ENCODE measurements at regions not wholly inside any gene's neighbourhood (a gene's known extent, or its start where the extent isn't known, plus 50 kb on each side); places are given as distances from the start of the nearest gene placed in this dataset.

DNA sequence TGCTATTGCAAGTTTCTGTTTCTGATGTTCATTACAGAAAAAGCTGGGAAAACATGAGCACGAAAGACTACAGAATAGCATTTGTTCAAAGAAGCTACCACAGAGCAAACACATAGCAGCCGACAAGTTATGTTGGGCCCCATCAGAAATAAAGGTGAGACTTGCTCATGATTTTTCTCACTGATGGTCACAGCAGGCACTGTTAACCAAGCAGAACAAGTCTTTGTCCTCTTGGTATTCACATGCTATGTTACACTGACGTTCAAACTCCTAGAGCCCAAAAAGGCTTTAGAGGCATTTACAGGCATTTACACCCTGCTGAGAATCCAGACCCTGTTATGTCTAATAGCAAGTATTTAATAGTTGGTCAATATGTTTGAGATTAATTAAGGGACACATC lies 235.0 kb upstream of the HNMT start:
- no peak for DNase-seq

DNA sequence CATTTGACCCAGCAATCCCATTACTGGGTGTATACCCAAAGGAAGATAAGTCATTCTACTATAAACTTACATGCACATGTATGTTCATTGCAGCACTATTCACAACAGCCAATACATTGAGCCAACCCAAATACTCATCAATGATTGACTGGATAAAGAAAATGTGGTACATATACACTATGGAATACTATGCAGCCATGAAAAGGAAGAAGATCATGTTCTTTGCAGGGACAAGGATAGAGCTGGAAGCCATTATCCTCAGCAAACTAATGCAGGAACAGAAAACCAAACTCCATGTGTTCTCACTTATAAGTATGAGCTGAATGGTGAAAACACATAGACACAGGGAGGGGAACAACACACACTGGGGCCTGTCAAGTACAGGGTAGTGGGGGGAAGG lies 226.7 kb upstream of the HNMT start:
- DNase-seq: no peak

DNA sequence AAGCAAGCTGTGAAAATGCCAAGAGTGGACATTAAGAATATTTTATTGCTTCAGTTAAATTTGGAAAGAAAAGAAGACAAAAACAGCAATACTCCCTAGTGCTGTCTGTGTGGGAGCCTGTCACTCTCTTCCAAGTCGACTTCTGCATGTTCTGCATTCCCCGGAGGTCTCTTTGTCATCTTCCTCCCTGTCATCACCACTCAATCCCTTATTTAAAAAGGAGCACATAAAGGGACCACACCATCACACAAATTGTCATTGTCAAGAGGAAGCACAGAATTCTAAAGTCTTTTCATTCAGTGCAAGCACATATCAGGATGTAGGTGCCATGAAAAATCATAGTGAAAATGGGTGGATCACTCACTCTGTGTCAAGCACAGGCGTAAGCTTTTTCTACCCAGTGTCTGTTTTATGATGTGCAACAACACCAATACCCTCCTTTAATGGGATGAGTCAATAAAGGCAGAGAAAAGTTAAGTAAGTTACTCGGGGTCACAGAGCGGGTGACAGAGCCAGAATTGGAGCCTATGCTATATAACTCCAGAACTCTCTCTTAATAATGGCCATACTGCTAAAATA lies 222.4 kb upstream of the HNMT start:
- no peak for DNase-seq

DNA sequence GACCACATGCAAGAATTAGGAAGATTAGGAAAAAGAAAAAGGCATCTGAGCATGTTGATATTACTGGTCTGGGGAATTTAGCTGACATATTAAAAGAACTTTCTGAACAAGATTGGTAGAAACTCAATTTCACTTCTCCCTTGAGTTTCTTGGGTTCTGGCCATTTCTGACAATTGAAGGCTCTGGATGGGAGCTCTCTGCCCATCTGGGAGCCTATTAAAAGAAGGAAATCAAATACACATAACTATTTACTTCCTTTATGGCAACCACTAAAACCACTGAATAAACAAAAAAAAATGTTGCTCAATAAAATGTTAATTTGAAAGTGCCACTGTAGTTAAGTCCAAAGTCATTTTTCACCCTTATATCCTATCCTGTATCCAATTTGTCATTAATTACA lies 216.8 kb upstream of the HNMT start:
- DNase-seq: no peak

DNA sequence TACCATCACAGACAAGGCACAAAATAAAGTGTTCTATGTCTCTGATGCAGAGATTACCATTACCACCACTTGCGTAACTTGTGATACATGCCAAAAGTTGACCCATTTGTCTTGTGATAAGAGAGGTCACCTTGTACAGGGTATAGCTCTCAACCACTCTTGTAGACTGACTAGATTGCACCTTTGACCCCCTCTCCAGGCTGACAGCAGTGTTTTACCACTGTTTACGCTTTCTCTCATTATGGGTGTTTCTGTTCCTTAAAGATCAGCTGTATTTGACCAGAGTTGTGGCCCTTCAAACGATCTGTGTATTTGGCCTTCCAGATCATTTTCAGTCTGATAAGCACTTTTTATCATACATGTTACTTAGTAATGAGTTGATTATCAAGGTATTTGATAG lies 215.7 kb upstream of the HNMT start:
- DNase-seq: no peak

DNA sequence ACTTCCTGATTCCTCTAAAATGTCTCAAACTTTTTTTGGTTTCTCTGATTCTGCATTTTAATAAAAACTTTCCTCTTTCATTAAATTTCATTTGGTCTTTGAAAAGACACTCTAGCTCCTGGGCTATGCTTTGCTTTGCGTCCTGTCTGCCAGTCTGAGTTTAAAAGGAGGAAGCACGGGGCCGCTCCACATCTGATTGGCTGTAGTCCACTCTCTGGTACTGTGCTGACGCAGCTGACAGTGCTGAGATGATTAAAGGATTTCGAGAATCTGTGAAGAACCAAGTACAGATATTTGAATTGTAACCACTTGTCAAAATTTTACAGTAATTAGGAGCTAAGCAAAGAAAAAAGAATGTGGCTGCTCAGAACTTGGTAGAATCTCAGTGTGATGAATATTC lies 199.6 kb upstream of the HNMT start:
- no peak for DNase-seq

DNA sequence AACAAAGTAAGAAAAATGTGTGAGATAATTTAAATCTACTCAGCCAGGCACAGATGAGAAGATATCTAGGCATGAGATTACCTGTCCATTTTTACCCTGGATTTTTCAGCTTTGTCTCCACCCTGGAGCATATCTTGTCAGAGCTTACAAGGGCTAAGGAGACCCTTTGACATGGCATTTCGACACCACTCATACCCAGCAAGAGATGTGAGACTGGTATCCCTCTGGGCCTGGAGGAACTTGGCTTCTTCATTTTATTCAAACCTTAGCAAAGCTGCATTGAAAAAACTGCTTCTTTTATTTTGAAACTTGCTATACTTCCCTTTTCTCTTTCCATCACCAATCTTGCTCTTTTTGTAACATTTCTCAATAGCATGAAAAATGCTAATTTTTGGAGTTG lies 194.9 kb upstream of the HNMT start:
- DNase-seq: no peak

DNA sequence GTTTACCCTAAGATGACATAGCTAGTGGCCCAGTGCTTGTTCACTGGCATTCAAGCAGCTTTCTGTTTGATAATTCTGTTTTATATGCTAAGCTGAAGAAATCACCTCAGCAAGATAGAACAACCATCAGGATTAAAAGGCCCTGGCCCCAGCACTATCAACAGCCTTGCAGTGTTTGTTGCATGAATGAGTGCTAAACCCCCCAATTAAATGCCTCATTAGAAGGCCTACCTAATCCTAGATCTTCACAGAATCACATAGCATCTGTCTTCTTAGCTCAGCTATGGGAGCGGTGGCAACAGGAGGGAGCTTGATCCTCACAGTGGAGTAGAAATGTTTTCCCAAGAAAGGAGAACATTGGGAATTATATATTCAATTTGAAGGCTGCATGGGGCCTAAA lies 194.1 kb upstream of the HNMT start:
- no peak for DNase-seq

DNA sequence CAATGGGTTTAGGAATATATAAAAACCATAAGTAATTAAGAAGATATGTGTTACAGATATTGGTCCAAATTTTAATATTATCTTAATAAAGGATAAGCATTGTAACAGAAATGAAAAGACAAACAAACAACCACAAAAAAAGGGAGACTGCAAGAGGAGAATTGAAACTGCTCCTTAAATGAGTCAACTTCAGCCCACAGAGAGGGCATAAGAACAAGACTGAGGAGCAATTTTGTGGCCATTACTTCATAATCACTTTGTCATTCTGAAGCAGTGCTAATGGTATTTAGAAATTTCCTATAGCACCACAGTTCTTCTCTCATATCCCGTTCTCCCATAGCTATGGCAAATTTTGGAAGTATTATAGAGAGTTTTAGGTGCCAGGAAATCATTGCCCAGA lies 193.2 kb upstream of the HNMT start:
- no peak for DNase-seq

DNA sequence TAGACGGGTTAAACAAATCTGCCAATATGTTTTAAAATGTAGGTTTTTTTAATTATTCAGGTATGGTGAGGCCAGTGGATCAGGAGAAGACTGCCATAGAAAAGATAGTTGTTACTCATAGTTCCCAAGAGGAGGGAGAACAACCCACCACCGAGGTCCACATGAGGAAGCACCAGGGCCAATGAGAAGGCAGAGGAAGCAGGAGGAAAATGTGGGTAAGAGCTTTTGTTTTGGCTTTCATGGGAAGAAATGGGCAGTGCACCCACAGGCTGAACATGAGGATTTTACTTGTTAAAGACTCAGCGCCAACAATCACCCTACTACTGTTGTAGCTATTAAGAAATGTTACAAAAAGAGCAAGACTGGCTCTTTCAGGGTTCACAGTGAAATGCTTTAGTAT lies 191.8 kb upstream of the HNMT start:
- no peak for DNase-seq

DNA sequence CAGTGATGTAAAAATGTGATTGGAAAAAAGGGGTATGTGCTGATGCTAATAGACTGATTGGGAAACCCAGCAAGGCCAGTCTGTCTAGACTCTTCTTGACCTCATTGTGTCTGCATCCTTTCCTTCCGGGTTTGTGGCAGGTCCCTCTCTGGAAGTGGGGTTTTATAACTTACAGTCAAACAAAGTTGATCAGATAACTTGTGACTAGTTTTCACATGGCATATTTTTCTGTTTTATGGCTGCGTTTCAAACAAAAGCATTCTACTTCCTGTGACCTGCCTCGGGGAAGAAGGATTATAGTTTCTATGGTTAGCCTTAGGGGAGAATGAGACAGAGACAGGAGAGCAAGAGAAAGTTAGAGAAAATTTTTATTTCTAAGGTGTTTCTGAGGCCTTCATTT lies 188.7 kb upstream of the HNMT start:
- no peak for DNase-seq

DNA sequence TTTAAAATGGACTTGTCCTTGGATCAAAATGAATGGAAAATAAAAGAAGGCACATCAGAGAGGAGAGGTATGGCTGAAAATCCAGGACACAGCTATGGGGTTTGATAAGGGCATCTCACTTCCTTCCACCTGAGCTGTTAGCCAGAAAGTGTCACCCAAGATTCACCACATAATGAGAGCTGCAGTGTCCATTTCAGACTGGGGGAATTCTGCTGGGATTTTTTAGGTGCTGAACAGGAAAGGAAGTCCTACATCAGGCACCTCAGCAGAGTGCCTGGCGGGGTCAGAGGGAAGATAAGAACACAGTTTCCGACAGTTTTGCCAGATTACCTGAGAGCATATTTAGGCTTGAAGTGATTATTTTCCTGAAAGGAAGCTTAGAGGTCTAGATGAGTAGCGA lies 187.6 kb upstream of the HNMT start:
- DNase-seq: no peak

DNA sequence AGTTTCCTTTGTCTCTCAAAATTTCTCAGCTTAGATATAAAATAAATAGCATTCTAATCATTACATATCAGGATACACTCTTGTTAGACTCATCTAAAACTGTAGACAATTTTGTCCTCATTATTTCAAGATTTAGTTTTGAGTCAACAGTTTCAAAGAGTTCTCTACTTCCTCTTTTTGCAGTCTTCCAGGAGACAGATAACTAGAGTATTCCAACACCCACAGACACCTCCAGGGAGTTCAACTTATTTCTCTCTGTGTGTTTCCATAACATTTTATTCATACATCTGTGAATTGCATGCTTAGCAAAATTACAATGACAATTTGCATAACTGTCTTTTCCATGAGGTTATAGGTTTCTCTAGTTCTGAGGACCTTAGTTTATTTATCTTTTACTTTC lies 166.6 kb upstream of the HNMT start:
- DNase-seq: no peak

DNA sequence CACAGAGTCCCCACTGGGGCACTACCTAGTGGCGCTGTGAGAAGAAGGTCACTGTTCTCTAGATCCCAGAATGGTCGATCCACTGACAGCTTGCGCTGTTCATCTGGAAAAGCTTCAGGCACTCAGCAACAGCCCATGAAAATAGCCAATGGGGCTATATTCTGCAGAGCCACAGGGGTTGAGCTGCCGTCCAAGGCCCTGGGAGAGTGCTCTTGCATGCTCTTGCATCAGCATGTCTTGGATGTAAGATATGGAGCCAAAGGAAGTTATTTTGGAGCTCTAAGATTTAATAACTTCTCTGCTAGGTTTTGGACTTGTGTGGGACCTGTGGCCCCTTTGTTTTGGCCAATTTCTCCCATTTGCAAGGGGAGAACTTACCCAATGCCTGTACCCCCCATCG lies 164.7 kb upstream of the HNMT start:
- DNase-seq: no peak

DNA sequence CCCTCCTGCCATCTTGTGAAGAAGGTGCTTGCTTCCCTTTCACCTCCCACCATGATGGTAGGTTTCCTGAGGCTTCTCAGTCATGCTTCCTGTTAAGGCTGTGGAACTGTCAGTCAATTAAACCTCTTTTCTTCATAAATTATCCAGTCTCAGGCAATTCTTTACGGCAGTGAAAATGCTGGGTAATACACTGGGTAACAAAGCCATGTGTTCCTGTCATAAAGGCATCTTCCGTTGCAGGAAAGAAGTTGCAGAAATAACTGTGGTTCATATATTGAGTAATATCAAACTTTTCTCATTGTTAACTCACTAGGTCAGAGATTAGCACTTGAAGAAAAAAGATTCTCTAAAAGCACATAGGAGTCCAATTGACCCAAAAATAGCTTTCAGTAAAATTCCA lies 163.9 kb upstream of the HNMT start:
- no peak for DNase-seq

DNA sequence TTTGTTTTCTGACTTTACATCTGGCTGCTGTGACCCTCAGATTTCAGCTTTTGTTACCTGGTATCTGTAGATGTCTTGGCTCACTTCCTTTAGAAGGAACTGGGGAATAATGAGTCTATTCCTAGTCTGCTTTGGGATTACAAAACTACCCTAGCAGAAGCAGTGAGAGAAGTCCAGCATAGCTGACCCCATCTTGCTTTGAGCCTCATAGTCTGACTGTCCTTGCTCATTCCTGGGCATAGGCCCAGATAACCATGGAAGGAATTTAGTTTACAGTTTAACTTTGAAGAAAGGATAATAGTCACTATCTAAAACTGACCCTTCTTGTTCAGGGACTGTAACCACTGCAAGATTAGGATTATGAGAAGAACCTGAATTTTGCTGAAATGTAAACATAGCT lies 163.0 kb upstream of the HNMT start:
- no peak for DNase-seq

DNA sequence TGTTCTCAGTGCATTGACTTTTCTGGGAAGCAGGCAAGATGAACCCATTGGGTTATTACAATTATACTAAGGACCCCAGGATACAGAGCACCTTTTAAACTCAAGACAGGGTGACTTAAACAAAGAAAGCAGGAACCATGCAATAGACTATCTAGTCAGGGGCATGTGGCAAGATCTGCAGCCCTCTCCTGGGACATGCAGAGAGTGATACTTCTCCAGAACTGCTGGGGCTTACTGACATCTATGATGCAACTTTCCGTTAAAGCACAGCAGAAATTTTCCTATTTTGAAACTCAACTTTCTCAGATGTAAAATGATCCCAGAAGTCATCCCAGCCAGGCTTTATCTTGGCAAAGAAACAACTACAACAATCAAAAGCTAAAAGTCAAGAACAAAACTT lies 162.2 kb upstream of the HNMT start:
- no peak for DNase-seq

DNA sequence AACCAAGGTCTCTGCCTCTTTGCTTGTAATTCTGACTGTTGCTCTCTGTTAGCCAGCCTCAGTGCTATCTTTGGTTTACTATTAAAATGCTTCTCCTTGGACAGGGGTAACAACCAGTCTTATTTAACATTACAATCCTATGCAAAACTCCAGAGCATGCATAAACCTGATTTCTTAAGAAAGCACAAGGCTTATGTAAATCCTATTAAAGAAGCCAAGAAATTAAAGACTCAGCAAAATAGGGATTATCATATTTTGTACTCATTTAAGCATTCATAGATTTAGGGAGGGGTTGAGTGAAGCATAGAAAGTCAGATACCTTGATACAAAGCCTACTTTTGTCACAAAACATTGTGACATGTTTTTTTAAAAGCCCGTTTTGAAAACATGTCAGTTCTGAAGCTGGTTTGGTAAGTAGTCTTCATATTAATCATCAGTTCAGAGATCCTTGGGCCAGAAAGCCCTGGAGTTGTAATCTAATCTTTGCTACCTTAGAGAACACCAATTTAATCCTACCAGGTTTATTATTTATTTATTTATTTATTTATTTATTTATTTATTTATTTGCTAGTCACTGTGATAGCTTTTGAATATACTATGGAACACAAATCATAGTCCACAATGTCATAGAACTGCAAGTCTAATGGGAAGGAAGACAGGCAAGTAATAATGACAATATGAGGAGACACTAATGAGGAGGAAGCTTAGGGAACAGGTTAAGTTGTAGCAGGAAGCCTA lies 158.0 kb upstream of the HNMT start:
- DNase-seq: no peak

DNA sequence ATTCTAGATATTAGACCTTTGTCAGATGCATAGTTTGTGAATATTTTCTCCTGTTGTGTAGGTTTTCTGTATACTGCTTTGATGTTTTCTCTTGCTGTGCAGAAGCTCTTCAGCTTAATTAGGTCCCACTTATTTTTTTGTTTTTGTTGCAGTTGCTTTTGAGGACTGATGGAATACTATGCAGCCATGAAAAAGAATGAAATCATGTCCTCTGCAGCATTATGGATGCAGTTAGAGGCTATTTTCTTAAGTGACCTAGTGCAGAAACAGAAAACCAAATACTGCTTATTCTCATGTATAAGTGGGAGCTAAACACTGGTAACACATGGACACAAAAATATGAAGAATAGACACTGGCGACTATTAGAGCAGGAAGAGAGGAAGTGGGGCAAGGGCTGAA lies 155.0 kb upstream of the HNMT start:
- no peak for DNase-seq

DNA sequence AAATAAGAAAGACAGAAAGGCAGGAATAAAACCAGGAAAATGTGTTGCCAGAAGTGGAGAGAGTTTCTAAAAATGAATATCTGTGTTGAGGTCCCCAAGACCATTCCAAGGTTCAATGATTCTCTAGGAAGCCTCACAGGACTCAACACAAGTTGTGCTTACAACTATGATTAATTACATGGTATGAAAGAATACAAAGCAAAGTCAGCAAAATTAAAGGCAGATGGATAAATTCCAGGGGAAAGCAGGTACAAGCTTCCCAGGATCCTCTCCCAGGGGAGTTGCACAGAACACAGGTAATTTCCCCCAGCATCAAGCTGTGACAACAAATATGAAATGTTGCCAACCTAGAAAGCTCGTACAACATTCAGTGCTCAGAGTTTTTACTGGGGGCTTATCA lies 154.4 kb upstream of the HNMT start:
- DNase-seq: no peak

DNA sequence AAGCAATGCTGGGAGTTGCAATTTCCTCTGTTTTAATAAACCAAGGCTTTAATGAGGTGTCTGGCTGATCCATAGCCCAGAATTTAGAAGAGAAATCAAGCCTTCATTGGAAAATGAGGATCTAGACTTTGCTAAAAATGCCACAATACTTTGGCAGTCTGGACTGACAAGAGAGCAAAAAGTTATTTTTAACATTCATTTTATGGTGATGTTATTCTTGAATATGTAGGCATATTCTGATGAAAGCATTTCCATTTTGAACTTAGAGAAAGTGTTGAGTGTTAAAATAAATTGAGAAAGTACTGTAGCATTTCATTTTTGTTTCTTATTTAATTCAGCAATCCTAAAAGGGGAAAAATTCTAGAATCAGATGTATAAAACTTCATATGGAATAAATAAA lies 151.8 kb upstream of the HNMT start:
- DNase-seq: no peak

DNA sequence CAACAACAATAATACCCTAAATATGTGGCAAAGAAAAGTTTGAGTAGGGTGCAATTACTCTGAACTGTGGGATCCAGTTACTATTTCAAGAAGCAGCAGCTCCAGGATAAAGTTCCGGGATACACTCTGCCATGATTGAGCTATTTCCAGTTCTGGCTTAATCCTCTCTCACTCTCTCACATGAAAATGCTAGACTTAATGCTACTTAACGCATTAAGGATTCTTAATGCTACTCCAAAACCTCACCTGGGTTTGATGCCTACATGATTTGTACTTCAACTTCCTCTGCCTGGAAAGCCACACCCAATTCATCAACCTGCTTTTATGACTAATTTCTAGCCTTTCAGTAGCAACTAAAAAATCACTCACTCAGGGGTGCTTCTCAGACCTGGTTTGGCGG lies 151.1 kb upstream of the HNMT start:
- DNase-seq: no peak

DNA sequence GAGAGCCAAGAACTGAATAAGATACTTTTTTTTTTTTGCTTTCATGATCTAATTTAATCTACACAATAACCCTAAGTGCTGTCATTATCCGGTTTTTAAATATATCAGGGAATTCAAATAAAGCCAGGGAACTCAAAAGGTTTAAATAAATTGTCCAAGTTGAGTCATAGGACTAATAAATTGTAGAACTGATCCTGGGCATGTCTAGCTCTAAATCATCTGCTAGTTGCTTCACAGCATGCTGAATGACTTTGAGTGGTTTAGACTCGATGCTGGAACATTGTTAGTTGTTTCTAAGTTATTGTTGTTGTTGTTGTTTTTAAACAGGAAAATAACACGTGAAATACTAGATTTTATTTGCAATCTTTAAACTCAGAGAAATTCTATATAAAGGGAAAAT lies 147.2 kb upstream of the HNMT start:
- DNase-seq: no peak

DNA sequence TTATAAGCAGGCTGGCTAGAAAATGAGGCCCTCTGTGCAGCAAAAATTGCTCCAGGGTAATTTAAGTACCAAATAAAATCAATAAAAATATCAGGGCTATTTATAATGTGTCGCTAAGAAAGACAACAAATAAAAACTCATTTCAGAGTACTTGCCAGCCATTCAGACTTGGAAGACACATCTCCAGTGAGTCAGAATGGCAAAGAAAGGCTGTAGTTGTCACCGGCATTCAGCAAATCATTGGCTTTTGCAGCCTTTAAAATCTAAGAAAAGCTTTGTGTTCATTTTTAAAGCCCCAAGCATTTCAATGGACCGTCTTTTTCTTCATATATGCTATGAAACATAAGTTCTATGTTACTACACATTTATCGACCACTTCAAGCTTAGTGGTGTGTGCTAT lies 141.1 kb upstream of the HNMT start:
- no peak for DNase-seq

DNA sequence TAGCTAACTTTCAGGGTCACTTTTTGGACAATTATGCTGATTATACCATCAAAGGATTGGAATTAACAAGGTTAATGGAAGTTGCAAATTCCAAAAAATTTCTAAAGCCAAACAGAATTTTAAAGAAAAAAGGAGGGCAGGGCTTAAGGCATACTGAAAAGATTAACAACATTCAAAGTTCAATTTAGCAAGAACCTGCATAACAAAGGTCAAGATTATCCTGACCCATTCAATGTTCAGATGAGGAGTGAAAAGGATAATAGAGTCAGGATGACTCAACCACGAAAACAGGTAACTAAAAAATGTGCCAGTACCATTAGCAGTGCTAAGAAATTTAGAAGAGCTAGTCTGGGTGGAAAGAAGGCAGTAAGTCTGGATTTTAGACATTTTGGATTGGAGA lies 139.8 kb upstream of the HNMT start:
- no peak for DNase-seq

All from fibroblast of upper back skin (primary cell).